ENCODE measurements at regions not wholly inside any gene's neighbourhood (a gene's known extent, or its start where the extent isn't known, plus 50 kb on each side); places are given as distances from the start of the nearest gene placed in this dataset.

DNA sequence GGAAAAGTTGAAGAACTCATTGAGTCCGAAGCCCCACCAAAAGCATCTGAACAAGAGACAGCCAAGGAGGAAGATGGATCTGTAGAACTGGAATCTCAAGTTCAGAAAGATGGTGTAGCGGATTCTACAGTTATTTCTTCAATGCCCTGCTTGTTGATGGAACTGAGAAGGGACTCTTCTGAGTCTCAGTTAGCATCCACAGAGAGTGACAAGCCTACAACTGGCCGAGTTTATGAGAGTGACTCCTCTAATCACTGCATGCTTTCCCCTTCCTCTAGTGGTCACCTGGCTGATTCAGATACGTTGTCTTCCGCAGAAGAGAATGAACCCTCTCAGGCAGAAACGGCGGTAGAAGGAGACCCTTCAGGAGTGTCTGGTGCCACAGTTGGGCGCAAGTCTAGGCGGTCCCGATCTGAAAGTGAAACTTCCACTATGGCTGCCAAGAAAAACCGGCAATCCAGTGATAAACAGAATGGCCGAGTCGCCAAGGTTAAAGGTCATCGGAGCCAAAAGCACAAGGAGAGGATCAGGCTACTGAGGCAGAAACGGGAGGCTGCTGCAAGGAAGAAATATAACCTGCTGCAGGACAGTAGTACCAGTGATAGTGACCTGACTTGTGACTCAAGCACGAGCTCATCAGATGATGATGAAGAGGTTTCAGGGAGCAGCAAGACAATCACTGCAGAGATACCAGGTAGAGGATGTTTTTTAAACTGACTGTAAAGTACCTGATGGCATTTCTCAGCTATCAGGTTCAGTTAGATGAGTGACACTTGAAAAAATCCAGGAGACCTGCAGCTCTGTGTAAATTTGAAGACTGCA, 111.9 kb downstream of the HAUS1 start:
- H3K36me3 Mint-ChIP-seq (ENCODE audit: low read depth), result peaks cover 49% of the 10 kb centered on the region
- no peak for DNase-seq
- TF ChIP-seq CTCF (IDR thresholded peaks at IDR 0.05), result no peak
- no peak overlapping the region for H3K27ac Mint-ChIP-seq
- Histone ChIP-seq H3K9me3 (ENCODE audit: control insufficient read depth in 1 of 2, insufficient read depth in 1 of 2, low read length in 2 of 2) (no peaks in the 10 kb centered on the region), H3K4me3 (ENCODE audit: low read length) (no peak overlapping the region), H3K36me3 (ENCODE audit: insufficient read depth, low read length) (peaks cover 31% of the 10 kb centered on the region), H3K4me1 (ENCODE audit: insufficient read depth, low read length) (peaks cover 18% of the 10 kb centered on the region), H3K27ac (ENCODE audit: low read depth in 1 of 2, low read length in 2 of 2) (no peak overlapping the region), H3K27me3 (ENCODE audit: control insufficient read depth in 1 of 2, insufficient read depth in 2 of 2, low read length in 2 of 2) (no peaks in the 10 kb centered on the region)
- peaks cover 81% of the 10 kb centered on the region for H3K4me1 Mint-ChIP-seq (ENCODE audit: low read depth)
- intact Hi-C loops (cut with DNase I, micrococcal nuclease), result no loop called here
- no peak overlapping the region for H3K4me3 Mint-ChIP-seq
- no peaks in the 10 kb centered on the region for H3K9me3 Mint-ChIP-seq
- no peaks in the 10 kb centered on the region for H3K27me3 Mint-ChIP-seq
- ATAC-seq (ENCODE audit: poor library complexity), result no peak
- ChIA-PET POLR2A (interaction anchor here (1.5 kb wide), 1 partner anchor 42 kb away, joined by 3 read pairs; a partner anchor contains a TSS), CTCF (interaction anchor here (0.6 to 4.6 kb wide), 4 partner anchors 10 to 43 kb away, joined by 3 to 21 read pairs (median 6); a partner anchor contains a TSS)

DNA sequence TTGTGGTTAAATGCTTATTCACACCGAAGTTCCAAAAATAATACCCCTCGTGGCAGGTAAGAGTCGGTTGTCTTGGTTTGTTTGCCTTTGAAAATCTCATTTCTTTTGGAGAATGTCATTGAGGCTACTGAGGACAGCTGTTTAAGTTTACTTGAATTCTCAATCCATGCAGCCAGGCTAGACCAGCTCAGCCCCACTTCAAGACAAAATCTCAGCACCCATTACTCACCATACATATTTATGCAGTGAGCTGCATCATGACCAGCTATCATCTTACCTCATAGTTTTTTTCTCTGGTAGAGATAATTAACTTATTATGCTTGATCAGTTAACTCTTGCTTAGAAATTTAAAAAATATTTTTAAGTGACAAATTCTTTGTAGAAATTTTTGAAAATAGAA, 115.9 kb downstream of the HAUS1 start:
- peaks cover 82% of the 10 kb centered on the region for H3K4me1 Mint-ChIP-seq (ENCODE audit: low read depth)

GRCh38 chr18:46222093-46222492, 117.9 kb downstream of the HAUS1 start:
- H3K4me1 ChIP-seq (ENCODE audit: insufficient read depth, low read length), result peaks cover 8% of the 10 kb centered on the region
- intact Hi-C loops (cut with DNase I, micrococcal nuclease), result no loop called here
- peaks cover 23% of the 10 kb centered on the region for H3K36me3 ChIP-seq (ENCODE audit: insufficient read depth, low read length)
- no peak for DNase-seq
- TF ChIP-seq CTCF (IDR thresholded peaks at IDR 0.05), result no peak
- Mint-ChIP-seq H3K36me3 (ENCODE audit: low read depth) (peaks cover 67% of the 10 kb centered on the region), H3K4me1 (ENCODE audit: low read depth) (peaks cover 81% of the 10 kb centered on the region), H3K4me3 (peak overlapping the region; percentile 55), H3K27me3 (no peaks in the 10 kb centered on the region), H3K27ac (peak overlapping the region; percentile 70), H3K9me3 (no peaks in the 10 kb centered on the region)
- no peak for ATAC-seq (ENCODE audit: poor library complexity)
- no peaks in the 10 kb centered on the region for H3K27me3 ChIP-seq (ENCODE audit: control insufficient read depth in 1 of 2, insufficient read depth in 2 of 2, low read length in 2 of 2)
- CTCF ChIA-PET, result interaction anchor here (1.6 to 1.9 kb wide), 2 partner anchors 9 to 49 kb away, joined by 5 to 10 read pairs; a partner anchor contains a TSS
- H3K9me3 ChIP-seq (ENCODE audit: control insufficient read depth in 1 of 2, insufficient read depth in 1 of 2, low read length in 2 of 2), result no peaks in the 10 kb centered on the region
- no peak overlapping the region for H3K4me3 ChIP-seq (ENCODE audit: low read length)
- peak overlapping the region in 1 of 2 donors; percentile 42 for H3K27ac ChIP-seq (ENCODE audit: low read depth in 1 of 2, low read length in 2 of 2)
- POLR2A ChIA-PET, result no interaction called here

More for the DNA sequence above, 115.9 kb downstream of the HAUS1 start:
- POLR2A ChIA-PET, result interaction anchor here (1.6 kb wide), 1 partner anchor 47 kb away, joined by 5 read pairs; no protein-coding TSS in a partner anchor
- CTCF ChIA-PET, result interaction anchor here (4.6 kb wide), 1 partner anchor 47 kb away, joined by 21 read pairs; a partner anchor contains a TSS
- Mint-ChIP-seq H3K9me3 (no peaks in the 10 kb centered on the region), H3K27ac (no peak overlapping the region), H3K4me3 (no peak overlapping the region), H3K36me3 (ENCODE audit: low read depth) (peaks cover 70% of the 10 kb centered on the region), H3K27me3 (no peaks in the 10 kb centered on the region)
- Histone ChIP-seq H3K4me3 (ENCODE audit: low read length) (no peak overlapping the region), H3K4me1 (ENCODE audit: insufficient read depth, low read length) (peaks cover 9% of the 10 kb centered on the region), H3K27me3 (ENCODE audit: control insufficient read depth in 1 of 2, insufficient read depth in 2 of 2, low read length in 2 of 2) (no peaks in the 10 kb centered on the region), H3K27ac (ENCODE audit: low read depth in 1 of 2, low read length in 2 of 2) (no peak overlapping the region), H3K36me3 (ENCODE audit: insufficient read depth, low read length) (peaks cover 36% of the 10 kb centered on the region), H3K9me3 (ENCODE audit: control insufficient read depth in 1 of 2, insufficient read depth in 1 of 2, low read length in 2 of 2) (no peaks in the 10 kb centered on the region)
- DNase-seq (no peak), ATAC-seq (ENCODE audit: poor library complexity) (no peak)
- intact Hi-C loops (cut with DNase I, micrococcal nuclease), result no loop called here
- TF ChIP-seq CTCF (IDR thresholded peaks at IDR 0.05), result no peak

Data from CD4-positive, alpha-beta T cell (primary cell).